Colonic mucosa (tissue), 4 donors: ENCODE measurements at regions not wholly inside any gene's neighbourhood (a gene's known extent, or its start where the extent isn't known, plus 50 kb on each side); places are given as distances from the start of the nearest gene placed in this dataset.

Experiments
- DNase-seq: peaks from one replicate; pipeline ENCODE4 v3.0.0-alpha.2; 2020
- H3K27ac ChIP-seq: fragments of 200-600 bp; one replicate; pipeline ENCODE4 v1.8.0; 2021
- H3K27me3 ChIP-seq: fragments of 200-600 bp; one replicate; pipeline ENCODE4 v1.8.0; 2021
- H3K36me3 ChIP-seq: fragments of 200-600 bp; one replicate; pipeline ENCODE4 v1.8.0; 2021
- H3K4me1 ChIP-seq: fragments of 200-600 bp; one replicate; pipeline ENCODE4 v1.8.0; 2021; ENCODE audit warnings: mild to moderate bottlenecking
- H3K4me3 ChIP-seq: fragments of 200-600 bp; one replicate; pipeline ENCODE4 v1.8.0; 2021
- H3K9ac ChIP-seq, 2 donors: one replicate each; pipeline ENCODE4 v1.7.0; 2013; ENCODE audit warnings: control low read depth in 2 of 2, low read depth in 2 of 2, low read length in 2 of 2
- H3K9me3 ChIP-seq: fragments of 200-600 bp; one replicate; pipeline ENCODE4 v1.8.0; 2021
- intact Hi-C: fragments of 100-400 bp; cut with DNase I; formaldehyde crosslinking; loops from one replicate; pipeline ENCODE4 v1.14.1; 2022
- TF ChIP-seq, protein P1 (sequence below): fragments of 200-600 bp; IDR thresholded peaks from one replicate; pipeline ENCODE4 v1.8.0; 2022; ENCODE audit warnings: antibody characterized with exemption, mild to moderate bottlenecking
- donor health status: healthy.
- donor health status: DM: no; HTN: no; CAD: no.
- donor health status: DM: no; HTN: no; CAD: no.

DNA sequence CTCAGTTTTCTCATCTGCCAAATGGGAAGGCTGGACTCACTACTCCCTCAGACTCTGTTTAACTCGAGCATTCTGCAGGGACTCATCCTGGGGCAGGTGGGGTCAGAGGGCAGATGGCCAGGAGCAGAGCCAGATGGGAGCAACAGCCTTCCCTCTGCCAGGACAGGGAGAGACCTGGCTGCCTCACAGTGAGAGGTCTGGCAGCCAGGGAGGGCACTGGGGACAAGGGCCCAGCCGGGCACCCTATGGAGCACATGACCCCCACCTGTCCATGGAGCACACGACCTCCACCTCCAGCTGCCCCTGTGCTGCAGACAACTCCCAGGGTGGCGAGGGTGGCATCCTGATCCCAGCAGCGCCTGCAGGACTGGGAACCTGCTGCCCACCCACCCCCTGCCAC is 67.4 kb downstream of the IGLL1 start:
- H3K27ac ChIP-seq, result no peak overlapping the region
- intact Hi-C loops, result no loop called here
- no peaks in the 10 kb centered on the region for H3K4me1 ChIP-seq
- no peak overlapping the region for H3K4me3 ChIP-seq
- no peaks in the 10 kb centered on the region for H3K27me3 ChIP-seq
- no peaks in the 10 kb centered on the region for H3K36me3 ChIP-seq
- no peak for DNase-seq
- H3K9me3 ChIP-seq, result no peaks in the 10 kb centered on the region
- no peak overlapping the region for H3K9ac ChIP-seq
- TF ChIP-seq, protein P1, sequence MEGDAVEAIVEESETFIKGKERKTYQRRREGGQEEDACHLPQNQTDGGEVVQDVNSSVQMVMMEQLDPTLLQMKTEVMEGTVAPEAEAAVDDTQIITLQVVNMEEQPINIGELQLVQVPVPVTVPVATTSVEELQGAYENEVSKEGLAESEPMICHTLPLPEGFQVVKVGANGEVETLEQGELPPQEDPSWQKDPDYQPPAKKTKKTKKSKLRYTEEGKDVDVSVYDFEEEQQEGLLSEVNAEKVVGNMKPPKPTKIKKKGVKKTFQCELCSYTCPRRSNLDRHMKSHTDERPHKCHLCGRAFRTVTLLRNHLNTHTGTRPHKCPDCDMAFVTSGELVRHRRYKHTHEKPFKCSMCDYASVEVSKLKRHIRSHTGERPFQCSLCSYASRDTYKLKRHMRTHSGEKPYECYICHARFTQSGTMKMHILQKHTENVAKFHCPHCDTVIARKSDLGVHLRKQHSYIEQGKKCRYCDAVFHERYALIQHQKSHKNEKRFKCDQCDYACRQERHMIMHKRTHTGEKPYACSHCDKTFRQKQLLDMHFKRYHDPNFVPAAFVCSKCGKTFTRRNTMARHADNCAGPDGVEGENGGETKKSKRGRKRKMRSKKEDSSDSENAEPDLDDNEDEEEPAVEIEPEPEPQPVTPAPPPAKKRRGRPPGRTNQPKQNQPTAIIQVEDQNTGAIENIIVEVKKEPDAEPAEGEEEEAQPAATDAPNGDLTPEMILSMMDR, result no peak

DNA sequence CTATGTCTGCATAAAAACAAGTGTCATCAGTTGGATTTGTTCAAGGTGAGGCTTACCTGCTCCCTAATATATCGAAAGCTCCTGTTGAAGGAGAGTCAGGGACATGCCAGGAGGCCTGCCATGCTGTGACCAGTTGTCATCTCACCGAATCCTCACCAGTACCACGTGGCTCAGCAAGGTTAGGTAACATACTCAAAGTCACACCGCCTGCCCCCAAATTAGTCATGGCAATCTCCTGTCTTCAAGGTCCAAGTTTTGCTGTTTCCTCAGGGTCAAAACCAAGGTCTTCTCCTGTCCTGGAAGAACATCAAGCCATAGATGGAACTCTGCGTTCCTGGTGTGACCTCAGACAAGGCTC is 67.8 kb downstream of the IGLL1 start:
- intact Hi-C loops, result no loop called here
- H3K9ac ChIP-seq, result no peak overlapping the region
- TF ChIP-seq, protein P1, result no peak
- no peak overlapping the region for H3K27ac ChIP-seq
- H3K36me3 ChIP-seq, result no peaks in the 10 kb centered on the region
- DNase-seq, result no peak
- H3K27me3 ChIP-seq, result no peaks in the 10 kb centered on the region
- no peaks in the 10 kb centered on the region for H3K4me1 ChIP-seq
- no peak overlapping the region for H3K4me3 ChIP-seq
- H3K9me3 ChIP-seq, result no peaks in the 10 kb centered on the region

DNA sequence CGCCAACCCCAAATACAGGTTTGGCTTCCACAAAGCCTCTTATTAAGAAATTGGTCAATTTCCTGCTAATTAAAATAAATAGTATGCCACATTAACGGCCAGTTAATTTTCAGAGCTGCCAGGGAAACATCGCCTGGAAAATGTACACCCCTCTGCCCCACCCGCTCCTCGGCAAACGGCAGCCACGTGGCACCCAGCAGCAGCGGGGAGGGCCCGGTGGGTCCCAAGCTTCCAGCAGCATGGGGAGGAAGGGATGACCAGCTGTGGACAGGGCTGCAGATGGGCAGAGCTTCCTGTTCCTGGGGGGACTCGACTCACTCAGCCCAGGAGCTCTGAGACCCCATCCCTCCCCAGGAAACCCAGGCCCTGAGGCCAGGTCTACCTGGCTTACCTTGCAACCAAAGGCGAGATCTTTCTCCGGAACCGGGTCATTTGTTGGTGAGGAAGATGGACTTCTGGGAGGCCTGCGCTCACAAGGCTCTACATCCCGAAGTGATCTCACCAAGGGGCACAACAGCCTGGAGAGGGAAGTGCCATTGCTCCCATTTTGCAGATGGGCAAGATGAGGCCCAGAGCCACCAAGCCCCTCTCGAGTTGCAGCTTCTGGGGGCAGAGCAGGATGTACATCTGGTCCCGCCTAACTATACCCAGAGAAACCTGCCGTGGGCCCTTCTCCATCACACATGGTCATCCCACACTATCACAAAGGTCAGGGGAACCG is 68.3 kb downstream of the IGLL1 start:
- H3K27ac ChIP-seq, result no peak overlapping the region
- intact Hi-C loops, result no loop called here
- H3K4me1 ChIP-seq, result no peaks in the 10 kb centered on the region
- no peak for DNase-seq
- H3K4me3 ChIP-seq, result no peak overlapping the region
- no peak overlapping the region for H3K9ac ChIP-seq
- TF ChIP-seq, protein P1, result no peak
- H3K36me3 ChIP-seq, result no peaks in the 10 kb centered on the region
- H3K27me3 ChIP-seq, result no peaks in the 10 kb centered on the region
- no peaks in the 10 kb centered on the region for H3K9me3 ChIP-seq

DNA sequence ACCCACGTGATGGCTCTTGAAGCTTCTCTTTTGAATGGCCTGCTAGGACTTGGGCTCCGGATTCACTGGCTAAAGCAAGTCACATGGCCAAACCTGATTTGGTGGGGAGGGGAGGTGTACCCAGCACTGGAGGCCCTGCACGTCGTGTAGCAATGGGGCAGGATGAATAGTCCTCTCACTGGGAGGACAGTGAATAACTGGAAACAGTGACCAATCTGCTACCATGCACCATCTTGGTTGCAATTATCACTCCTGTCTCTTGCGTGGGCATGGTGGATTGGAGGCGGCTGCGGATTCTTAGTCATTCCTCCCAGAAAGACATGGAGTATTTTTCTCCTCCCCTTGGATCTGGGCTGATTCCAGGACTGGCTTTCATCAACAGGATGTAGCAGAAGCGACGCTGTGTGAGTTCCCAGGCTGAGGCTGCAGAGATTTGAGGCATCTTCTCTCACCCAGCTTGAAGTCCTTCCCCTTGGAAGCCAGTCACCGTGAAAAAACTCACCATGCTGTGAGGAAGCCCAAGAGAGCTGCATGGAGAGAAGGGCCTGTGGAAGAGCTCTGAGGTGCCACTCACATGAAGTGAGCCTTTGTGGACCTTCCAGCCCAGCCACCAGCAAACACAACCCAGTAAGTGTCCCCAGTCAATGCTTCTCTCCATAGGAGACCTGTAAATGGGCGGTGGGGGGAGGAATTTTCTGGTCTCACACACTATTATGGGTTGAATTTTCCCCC is 70.4 kb downstream of the IGLL1 start:
- no peak overlapping the region for H3K4me3 ChIP-seq
- H3K9ac ChIP-seq, result no peak overlapping the region
- no peak overlapping the region for H3K27ac ChIP-seq
- H3K9me3 ChIP-seq, result no peaks in the 10 kb centered on the region
- H3K36me3 ChIP-seq, result no peaks in the 10 kb centered on the region
- intact Hi-C loops, result no loop called here
- TF ChIP-seq, protein P1, result no peak
- H3K27me3 ChIP-seq, result no peaks in the 10 kb centered on the region
- DNase-seq, result no peak
- H3K4me1 ChIP-seq, result no peaks in the 10 kb centered on the region

DNA sequence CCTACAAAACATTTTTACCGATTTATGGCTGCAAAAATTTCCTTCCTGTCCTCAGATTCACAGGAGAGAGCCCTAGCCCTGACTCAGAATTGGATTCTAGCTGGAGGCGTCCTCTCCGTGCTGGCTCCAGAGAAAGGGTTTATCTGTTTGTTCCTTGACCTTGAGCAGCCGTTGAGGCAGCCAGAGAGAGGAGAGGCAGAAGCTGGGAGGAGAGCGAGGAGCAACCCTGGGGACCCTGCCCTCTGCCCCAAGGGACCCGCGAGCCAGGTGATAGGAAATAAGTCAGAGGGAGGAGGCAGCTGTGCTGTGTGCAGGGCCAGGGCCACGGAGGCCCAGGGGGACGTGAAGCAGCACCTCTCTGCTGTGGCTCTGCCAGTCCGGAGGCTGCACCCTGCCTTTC is 75.6 kb downstream of the IGLL1 start:
- DNase-seq, result no peak
- no peak overlapping the region for H3K9ac ChIP-seq
- intact Hi-C loops, result no loop called here
- no peaks in the 10 kb centered on the region for H3K27me3 ChIP-seq
- TF ChIP-seq, protein P1, result no peak
- H3K9me3 ChIP-seq, result no peaks in the 10 kb centered on the region
- H3K4me1 ChIP-seq, result no peaks in the 10 kb centered on the region
- no peaks in the 10 kb centered on the region for H3K36me3 ChIP-seq
- H3K4me3 ChIP-seq, result no peak overlapping the region
- no peak overlapping the region for H3K27ac ChIP-seq
